Panc1 (cell line): ENCODE measurements at regions not wholly inside any gene's neighbourhood (a gene's known extent, or its start where the extent isn't known, plus 50 kb on each side); places are given as distances from the start of the nearest gene placed in this dataset.

ENCODE experiments used
- SIN3A ChIP-seq: IDR thresholded peaks from 2 replicates; pipeline ENCODE4 v1.6.1; 2012; ENCODE audit warnings: low read depth, mild to moderate bottlenecking, low read length, moderate library complexity, borderline replicate concordance; ENCODE audit not compliant: insufficient read depth
- TF ChIP-seq, protein P1 (sequence below), 2 experiments: IDR thresholded peaks; 2 replicates each; pipeline ENCODE4 v1.6.1; 2011 to 2012; ENCODE audit warnings: low read depth in 2 of 2, control low read depth in 1 of 2, low read length in 1 of 2, mild to moderate bottlenecking in 1 of 2, moderate library complexity in 1 of 2; ENCODE audit not compliant: insufficient read depth in 1 of 2
- TF ChIP-seq, protein P2 (sequence below): fragments of 450-650 bp; IDR thresholded peaks from 2 replicates; pipeline ENCODE4 v1.5.1; 2017; ENCODE audit warnings: mild to moderate bottlenecking

DNA sequence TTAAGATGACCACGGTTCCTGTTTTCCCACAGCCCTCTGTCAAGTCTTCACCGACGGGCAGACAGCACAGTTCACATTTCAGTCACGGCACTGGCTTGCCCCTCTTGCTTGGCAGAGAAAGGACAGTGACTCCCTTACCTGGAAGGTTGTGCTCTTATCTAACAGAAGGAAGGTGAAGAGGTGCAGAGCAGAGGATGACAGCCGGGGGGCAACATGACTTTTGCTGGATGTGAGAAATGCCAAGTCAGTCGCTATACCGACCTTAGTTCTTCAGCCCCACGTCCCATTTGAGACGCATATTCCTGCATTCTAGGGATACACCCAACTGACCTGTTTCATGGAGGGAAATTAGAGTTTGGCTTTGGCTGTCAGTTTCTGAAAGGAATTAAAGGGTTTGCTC, 492.3 kb downstream of the NPIPA7 start:
- TF ChIP-seq, protein P1, sequence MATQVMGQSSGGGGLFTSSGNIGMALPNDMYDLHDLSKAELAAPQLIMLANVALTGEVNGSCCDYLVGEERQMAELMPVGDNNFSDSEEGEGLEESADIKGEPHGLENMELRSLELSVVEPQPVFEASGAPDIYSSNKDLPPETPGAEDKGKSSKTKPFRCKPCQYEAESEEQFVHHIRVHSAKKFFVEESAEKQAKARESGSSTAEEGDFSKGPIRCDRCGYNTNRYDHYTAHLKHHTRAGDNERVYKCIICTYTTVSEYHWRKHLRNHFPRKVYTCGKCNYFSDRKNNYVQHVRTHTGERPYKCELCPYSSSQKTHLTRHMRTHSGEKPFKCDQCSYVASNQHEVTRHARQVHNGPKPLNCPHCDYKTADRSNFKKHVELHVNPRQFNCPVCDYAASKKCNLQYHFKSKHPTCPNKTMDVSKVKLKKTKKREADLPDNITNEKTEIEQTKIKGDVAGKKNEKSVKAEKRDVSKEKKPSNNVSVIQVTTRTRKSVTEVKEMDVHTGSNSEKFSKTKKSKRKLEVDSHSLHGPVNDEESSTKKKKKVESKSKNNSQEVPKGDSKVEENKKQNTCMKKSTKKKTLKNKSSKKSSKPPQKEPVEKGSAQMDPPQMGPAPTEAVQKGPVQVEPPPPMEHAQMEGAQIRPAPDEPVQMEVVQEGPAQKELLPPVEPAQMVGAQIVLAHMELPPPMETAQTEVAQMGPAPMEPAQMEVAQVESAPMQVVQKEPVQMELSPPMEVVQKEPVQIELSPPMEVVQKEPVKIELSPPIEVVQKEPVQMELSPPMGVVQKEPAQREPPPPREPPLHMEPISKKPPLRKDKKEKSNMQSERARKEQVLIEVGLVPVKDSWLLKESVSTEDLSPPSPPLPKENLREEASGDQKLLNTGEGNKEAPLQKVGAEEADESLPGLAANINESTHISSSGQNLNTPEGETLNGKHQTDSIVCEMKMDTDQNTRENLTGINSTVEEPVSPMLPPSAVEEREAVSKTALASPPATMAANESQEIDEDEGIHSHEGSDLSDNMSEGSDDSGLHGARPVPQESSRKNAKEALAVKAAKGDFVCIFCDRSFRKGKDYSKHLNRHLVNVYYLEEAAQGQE (IDR thresholded peaks at IDR 0.05; ENCODE audit: insufficient read depth in 1 of 2, low read depth in 2 of 2, low read length in 1 of 2), result no peak
- TF ChIP-seq, protein P2, sequence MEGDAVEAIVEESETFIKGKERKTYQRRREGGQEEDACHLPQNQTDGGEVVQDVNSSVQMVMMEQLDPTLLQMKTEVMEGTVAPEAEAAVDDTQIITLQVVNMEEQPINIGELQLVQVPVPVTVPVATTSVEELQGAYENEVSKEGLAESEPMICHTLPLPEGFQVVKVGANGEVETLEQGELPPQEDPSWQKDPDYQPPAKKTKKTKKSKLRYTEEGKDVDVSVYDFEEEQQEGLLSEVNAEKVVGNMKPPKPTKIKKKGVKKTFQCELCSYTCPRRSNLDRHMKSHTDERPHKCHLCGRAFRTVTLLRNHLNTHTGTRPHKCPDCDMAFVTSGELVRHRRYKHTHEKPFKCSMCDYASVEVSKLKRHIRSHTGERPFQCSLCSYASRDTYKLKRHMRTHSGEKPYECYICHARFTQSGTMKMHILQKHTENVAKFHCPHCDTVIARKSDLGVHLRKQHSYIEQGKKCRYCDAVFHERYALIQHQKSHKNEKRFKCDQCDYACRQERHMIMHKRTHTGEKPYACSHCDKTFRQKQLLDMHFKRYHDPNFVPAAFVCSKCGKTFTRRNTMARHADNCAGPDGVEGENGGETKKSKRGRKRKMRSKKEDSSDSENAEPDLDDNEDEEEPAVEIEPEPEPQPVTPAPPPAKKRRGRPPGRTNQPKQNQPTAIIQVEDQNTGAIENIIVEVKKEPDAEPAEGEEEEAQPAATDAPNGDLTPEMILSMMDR, result no peak
- no peak for TF ChIP-seq SIN3A
